Ishikawa (cell line): ENCODE measurements at regions not wholly inside any gene's neighbourhood (a gene's known extent, or its start where the extent isn't known, plus 50 kb on each side); places are given as distances from the start of the nearest gene placed in this dataset.

Source experiments
- CEBPB ChIP-seq: IDR thresholded peaks from 2 replicates; pipeline ENCODE4 v1.6.1; 2012
- EGR1 ChIP-seq: IDR thresholded peaks from 2 replicates; pipeline ENCODE4 v1.6.1; 2012
- EP300 ChIP-seq: IDR thresholded peaks from 2 replicates; pipeline ENCODE4 v1.6.1; 2012; ENCODE audit warnings: borderline replicate concordance
- RAD21 ChIP-seq: IDR thresholded peaks from 2 replicates; pipeline ENCODE4 v1.6.1; 2012; ENCODE audit warnings: low read depth
- REST ChIP-seq: IDR thresholded peaks from 2 replicates; pipeline ENCODE4 v1.6.1; 2012; ENCODE audit warnings: low read depth, mild to moderate bottlenecking
- TAF1 ChIP-seq: IDR thresholded peaks from 2 replicates; pipeline ENCODE4 v1.6.1; 2012; ENCODE audit warnings: low read depth, mild to moderate bottlenecking
- TCF12 ChIP-seq: IDR thresholded peaks from 2 replicates; pipeline ENCODE4 v1.6.1; 2012; ENCODE audit warnings: low read depth
- TEAD4 ChIP-seq: IDR thresholded peaks from 2 replicates; pipeline ENCODE4 v1.6.1; 2012
- USF1 ChIP-seq: IDR thresholded peaks from 2 replicates; pipeline ENCODE4 v1.6.1; 2012
- YY1 ChIP-seq: IDR thresholded peaks from 2 replicates; pipeline ENCODE4 v1.6.1; 2012; ENCODE audit warnings: low read depth
- TF ChIP-seq, protein P1 (sequence below): IDR thresholded peaks from 2 replicates; pipeline ENCODE4 v1.6.1; 2012

DNA sequence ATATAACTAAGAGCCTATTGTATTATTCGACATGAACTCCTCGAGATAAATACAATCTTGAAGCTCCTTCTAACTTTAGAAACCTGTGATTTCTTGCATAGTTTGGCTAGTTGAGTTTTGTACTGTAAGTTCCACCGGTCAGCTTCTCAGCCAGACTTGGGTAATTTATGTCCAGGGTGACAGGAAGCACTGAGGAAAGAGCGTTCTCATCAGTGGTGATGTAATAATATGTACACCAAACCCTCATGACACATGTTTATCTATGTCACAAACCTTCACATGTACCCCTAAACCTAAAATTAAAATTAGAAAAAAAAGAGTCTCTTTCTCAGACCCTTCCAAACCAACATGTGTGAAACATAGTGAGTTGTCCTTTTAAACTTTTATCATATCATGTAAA lies 205.7 kb downstream of the KCNRG start:
- no peak for TF ChIP-seq TAF1
- TF ChIP-seq, protein P1, sequence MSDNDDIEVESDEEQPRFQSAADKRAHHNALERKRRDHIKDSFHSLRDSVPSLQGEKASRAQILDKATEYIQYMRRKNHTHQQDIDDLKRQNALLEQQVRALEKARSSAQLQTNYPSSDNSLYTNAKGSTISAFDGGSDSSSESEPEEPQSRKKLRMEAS = no peak
- TF ChIP-seq TEAD4 = no peak
- TF ChIP-seq YY1 = no peak
- TF ChIP-seq REST = no peak
- TF ChIP-seq EP300 = no peak
- no peak for TF ChIP-seq USF1
- TF ChIP-seq EGR1 = no peak
- no peak for TF ChIP-seq RAD21
- no peak for TF ChIP-seq TCF12
- TF ChIP-seq CEBPB = no peak
